D721Med (cell line): ENCODE measurements at regions not wholly inside any gene's neighbourhood (a gene's known extent, or its start where the extent isn't known, plus 50 kb on each side); places are given as distances from the start of the nearest gene placed in this dataset.
"Not testable (repeated sequence)": the region's sequence is repeated elsewhere in the genome, so short reads cannot be mapped to it uniquely, and the experiment has no call there.

ENCODE experiments used
- DNase-seq: peaks from one replicate; pipeline ENCODE4 v3.0.0; 2011; ENCODE audit warnings: low spot score; ENCODE audit not compliant: insufficient read length
- FAIRE-seq: peaks from 2 replicates; lab custom pipeline; 2011; peaks lifted over from hg19 to GRCh38; lab: Jason Lieb, UNC
- TF ChIP-seq, protein P1 (sequence below): IDR thresholded peaks from 2 replicates; pipeline ENCODE4 v1.5.1; 2012; ENCODE audit warnings: mild to moderate bottlenecking, control low read depth; ENCODE audit not compliant: insufficient read depth; ENCODE audit errors: missing control alignments

DNA sequence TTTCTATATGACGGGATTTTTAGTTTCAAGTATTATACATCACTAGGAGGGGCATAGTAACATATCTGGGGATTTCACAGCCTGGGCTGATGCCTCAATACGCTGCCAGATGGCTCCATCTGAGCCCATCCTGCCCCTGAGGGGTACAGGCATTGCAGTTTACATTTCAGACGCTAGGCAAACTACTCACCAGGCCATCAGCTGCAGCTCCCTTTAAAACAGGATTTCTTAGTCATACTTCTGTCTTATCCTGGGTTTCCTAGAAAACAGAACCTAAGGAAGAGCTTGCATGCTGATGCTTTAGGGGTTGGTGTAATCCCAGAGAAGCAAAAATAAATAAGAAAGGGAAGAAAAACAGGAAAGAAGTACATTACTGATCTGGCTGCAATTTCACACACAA, 372.8 kb upstream of the PIK3R1 start:
- FAIRE-seq = no peak
- no peak for DNase-seq
- TF ChIP-seq, protein P1, sequence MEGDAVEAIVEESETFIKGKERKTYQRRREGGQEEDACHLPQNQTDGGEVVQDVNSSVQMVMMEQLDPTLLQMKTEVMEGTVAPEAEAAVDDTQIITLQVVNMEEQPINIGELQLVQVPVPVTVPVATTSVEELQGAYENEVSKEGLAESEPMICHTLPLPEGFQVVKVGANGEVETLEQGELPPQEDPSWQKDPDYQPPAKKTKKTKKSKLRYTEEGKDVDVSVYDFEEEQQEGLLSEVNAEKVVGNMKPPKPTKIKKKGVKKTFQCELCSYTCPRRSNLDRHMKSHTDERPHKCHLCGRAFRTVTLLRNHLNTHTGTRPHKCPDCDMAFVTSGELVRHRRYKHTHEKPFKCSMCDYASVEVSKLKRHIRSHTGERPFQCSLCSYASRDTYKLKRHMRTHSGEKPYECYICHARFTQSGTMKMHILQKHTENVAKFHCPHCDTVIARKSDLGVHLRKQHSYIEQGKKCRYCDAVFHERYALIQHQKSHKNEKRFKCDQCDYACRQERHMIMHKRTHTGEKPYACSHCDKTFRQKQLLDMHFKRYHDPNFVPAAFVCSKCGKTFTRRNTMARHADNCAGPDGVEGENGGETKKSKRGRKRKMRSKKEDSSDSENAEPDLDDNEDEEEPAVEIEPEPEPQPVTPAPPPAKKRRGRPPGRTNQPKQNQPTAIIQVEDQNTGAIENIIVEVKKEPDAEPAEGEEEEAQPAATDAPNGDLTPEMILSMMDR = no peak

DNA sequence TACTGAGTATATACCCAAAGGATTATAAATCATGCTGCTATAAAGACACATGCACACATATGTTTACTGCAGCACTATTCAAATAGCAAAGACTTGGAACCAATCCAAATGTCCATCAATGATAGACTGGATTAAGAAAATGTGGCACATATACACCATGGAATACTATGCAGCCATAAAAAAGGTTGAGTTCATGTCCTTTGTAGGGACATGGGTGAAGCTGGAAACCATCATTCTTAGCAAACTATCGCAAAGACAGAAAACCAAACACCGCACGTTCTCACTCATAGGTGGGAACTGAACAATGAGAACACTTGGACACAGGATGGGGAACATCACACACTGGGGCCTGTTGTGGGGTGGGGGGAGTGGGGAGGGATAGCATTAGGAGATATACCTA, 378.3 kb upstream of the PIK3R1 start:
- not testable (repeated sequence) for FAIRE-seq, DNase-seq

DNA sequence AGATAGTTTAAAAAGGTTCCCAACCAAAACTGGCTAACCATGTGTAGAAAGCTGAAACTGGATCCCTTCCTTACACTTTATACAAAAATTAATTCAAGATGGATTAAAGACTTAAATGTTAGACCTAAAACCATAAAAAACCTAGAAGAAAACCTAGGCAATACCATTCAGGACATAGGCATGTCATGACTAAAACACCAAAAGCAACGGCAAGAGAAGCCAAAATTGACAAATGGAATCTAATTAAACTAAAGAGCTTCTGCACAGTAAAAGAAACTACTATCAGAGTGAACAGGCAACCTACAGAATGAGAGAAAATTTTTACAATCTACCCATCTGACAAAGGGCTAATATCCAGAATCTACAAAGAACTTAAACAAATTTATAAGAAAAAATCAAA, 379.1 kb upstream of the PIK3R1 start:
- FAIRE-seq = not testable (repeated sequence)

DNA sequence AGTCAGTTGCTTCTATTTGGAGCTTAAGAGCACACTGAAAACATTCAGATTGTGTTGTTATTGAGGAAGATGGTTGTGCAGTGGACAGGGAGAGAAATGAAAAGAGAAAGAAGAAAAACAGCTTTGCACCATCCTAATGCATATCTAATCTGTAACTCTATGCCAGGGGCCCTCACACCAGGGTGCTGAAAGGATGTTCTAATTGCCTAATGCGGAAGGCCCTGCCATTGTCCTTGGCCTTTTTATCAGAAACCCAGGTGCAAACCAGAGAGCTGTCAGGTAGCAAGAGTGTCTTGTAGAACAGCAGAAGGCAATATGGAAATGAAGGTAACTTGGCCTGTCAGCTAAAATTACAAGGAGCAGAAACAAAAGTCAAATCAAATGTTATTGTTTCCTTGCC, 384.5 kb upstream of the PIK3R1 start:
- FAIRE-seq (no peak), DNase-seq (no peak)

More for the DNA sequence above, 379.1 kb upstream of the PIK3R1 start:
- not testable (repeated sequence) for DNase-seq

DNA sequence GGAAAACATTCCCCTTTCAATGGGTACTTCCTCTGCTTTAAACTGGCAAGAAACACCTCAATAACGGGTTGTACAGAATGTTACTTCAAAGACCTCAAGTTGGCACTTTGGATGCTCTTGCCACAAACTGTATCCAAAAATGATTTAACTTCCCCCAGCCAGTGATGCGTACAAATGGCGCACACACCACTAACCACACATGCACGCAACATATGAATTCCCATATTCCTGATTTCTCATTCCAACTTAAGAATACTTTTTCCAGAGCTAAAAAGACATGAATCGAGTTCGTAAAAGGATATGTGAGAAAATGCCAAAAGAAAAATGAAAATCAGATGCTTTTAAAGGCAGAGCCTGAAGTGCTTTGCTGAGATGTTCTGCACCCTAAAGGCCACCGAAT, 388.0 kb upstream of the PIK3R1 start:
- TF ChIP-seq, protein P1 = no peak
- no peak for DNase-seq
- no peak for FAIRE-seq

More for the DNA sequence above, 384.5 kb upstream of the PIK3R1 start:
- TF ChIP-seq, protein P1 = no peak

DNA sequence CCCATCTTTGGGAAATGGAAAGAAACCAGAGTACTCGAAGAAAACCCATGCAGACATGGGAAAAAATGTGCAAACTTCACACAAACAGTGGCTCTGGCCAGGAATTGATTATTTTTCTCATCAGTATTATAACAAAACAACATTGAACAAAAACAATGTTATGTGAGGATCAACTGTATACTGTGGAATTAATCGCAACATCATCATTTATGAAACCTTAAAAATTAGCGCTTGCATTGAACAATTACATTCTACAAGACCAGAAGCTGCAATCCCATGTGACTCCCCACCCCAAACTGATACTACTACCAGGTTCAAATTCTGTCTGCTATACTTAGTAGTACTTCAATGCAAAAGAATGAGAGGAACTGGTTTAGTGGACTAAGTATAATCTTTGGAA, 390.7 kb upstream of the PIK3R1 start:
- TF ChIP-seq, protein P1 = no peak
- FAIRE-seq = no peak
- DNase-seq = no peak

DNA sequence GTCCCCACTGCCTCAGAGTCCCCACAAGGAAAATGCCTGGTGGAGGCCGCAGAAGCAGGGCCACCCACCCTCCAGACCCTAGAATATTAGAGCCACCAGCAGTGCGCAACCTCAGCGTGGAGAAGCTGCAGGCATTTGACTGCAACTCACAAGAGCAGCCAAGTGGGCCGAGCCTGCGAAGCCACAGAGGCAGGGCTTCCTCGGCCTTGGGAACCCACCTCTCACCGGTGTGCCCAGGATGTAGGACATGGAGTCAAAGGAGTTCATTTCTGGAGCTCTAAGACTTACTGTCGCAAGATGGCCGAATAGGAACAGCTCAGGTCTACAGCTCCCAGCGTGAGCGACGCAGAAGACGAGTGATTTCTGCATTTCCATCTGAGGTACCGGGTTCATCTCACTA, 397.9 kb upstream of the PIK3R1 start:
- TF ChIP-seq, protein P1 = no peak
- DNase-seq (no peak), FAIRE-seq (no peak)

DNA sequence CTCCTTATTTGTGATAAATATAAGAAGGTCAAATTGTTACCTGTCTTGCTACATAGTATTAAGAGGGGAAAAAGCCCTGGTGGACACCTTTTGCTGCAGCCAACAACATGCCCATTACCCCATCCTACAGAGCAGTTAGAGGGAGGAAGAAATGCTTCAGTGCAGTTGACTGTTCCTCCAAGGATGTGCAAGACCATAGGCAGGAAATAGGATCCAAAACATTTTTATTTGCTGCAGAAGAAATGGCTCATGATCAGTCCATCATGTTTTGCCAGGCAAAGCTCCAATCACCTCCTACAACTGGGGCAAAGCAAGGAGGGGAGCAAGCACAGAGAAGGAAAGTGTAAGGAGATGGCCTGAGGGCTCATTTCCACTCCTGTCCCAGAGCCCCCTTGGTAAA, 399.1 kb upstream of the PIK3R1 start:
- TF ChIP-seq, protein P1 = no peak
- DNase-seq (no peak), FAIRE-seq (no peak)
